NCI-H128 (cell line): ENCODE measurements at regions not wholly inside any gene's neighbourhood (a gene's known extent, or its start where the extent isn't known, plus 50 kb on each side); places are given as distances from the start of the nearest gene placed in this dataset.
"Not testable (repeated sequence)": the region's sequence is repeated elsewhere in the genome, so short reads cannot be mapped to it uniquely, and the experiment has no call there.

Experiments
- DNase-seq: peaks from one replicate; lab custom pipeline; 2025; ENCODE audit not compliant: unreplicated experiment; lab: John Stamatoyannopoulos, UW

- no peak for DNase-seq
Observed at GRCh38 chr3:170711786-170712185, 125.9 kb upstream of the SLC7A14 start.

DNA sequence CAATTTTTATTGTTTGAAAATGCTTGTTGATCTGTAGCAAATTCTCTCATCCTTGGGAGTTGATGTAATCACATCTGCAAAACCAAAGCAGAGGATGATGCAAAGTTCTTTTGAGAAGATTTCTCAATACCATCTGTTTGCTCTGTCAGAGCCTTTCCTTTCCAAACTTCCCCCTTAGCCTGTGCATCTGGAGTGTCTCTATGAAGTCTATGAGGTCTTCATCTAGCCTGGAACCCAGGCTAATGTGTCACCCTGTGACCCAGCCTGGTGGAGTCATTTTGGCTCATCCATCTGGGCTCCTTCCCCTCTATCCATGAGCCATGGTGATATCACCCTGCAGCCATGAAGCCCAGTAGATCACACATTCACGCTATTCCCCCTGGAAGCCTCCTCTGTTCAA is 123.2 kb upstream of the SLC7A14 start:
- DNase-seq = no peak

GRCh38 chr3:170707899-170708298 is 122.0 kb upstream of the SLC7A14 start:
- DNase-seq = no peak

DNA sequence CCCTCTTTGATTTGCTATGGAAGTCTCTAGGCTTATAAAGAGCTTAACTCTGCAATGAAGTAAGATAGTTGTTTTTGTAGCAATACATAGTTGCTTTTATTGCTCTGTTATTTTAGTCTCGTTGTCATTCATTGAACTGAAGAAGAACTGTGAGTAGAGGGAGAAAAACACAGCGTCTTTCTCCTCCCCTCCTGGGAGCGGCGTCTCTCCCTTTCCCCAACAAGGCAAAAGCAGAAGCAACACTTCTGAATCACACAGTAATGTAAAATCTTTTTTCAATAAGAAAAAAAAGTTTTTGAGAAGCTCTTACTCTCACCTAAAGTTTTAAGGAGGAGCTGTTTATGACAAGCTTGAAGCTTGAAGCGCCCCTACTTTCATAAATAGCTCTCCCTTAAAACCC is 119.3 kb upstream of the SLC7A14 start:
- no peak for DNase-seq

DNA sequence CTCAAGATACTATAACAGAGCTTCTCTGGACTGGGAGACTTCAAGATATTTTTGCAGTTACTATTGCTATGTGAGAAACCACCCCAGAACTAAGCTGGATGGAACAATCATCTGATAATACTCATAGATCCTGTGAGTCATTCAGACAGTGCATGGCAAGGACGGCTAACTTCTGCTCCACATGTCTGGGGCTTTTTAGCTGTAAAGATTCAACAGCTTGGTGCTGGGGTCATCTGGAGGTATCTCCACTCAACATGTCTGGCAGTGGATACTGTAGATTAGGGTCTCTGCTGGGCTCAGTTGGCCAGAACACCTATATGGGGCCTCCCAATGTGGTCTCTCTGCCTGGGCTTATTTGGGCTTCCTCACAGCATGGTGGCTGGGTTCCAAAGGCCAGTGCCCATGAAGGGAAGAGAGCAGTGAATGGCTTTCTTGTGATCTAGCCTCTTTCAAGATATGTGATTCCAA is 117.3 kb upstream of the SLC7A14 start:
- DNase-seq = no peak

DNA sequence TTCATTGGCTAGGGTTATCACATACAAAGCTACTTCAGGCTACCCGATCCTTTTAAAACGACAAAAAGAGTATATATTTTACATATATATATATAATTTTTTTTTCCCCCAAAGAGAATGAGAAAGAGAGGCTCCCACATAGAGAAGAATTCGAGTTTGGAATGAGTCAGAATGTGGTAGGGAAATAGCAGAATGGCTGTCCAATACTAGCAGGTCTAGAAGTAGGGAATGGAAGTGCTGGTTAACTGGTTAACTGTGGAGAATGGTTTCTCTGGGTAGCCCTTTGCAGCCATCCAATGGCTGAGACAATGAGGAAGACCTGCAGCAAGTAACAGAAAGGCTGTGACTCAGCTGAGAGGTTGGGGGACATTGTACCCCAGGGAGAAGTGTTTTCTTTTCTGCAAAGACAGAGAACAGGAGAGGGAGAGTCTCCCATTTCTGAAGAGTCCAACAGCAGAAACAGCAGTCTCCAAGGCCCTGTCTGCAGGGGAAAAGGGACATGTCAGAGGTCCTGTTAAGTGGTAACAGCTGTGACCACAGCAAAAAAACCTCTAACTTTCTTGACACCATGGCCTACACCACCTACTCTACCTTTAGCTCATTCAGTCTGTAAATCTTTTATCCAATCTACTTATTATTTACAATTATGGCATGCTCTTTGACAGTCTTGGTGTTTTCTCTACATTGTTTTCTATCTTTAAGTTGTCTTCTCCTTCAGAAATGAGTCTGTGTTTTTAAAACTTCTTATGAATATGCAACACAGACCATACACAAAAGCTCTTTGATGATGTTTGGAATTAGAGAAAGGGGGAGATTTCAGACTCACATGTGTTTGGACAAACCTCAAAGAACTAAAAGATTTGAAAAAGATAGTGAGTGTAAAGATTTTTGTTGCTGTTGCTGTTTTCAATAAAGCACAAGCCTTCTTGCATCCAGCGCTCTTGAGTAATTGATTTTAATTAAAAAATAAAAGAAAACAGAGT is 116.1 kb upstream of the SLC7A14 start:
- no peak for DNase-seq

GRCh38 chr3:170700054-170700404 is 114.2 kb upstream of the SLC7A14 start:
- no peak for DNase-seq

- no peak for DNase-seq
Observed at GRCh38 chr3:170699158-170700053, 113.5 kb upstream of the SLC7A14 start.

DNA sequence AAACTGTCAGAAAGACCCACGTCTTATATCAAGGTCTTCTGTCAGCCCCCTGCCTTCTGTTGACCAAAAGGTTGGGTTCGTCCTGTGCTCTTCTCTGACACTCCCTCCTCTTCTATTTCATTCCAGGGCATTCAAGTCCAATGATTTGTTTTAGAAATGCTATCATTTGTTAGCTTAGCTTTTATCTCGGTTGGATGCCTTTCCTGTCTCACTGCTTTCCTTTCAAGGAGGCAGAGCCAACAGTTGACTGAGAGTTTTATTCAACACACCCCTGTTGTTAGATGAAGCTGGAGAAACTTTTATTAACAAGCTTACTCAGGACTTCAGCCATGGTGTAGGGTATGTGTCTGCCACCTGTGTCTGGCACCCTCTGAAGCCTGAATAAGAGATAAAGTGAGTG is 112.0 kb upstream of the SLC7A14 start:
- DNase-seq = peak; percentile 37

DNA sequence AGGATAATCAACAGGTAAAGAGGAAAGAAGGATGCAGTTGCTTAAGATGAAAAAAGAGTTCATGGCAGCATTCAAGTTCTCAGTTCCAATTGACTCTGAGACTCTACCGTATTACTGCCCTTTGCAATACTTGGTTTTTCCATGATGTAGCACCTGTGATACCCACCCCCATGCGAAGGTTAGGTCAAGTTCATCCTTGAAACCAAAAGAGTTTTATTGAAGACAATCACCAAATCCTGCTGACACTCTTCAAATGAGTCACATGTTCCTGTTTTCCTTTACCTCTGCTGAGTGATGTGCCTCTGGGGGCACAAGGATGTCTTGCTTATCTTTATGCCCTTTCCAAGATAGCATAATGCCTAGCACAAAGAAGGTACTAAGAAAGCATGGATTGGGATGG is 111.3 kb upstream of the SLC7A14 start:
- DNase-seq = no peak

DNA sequence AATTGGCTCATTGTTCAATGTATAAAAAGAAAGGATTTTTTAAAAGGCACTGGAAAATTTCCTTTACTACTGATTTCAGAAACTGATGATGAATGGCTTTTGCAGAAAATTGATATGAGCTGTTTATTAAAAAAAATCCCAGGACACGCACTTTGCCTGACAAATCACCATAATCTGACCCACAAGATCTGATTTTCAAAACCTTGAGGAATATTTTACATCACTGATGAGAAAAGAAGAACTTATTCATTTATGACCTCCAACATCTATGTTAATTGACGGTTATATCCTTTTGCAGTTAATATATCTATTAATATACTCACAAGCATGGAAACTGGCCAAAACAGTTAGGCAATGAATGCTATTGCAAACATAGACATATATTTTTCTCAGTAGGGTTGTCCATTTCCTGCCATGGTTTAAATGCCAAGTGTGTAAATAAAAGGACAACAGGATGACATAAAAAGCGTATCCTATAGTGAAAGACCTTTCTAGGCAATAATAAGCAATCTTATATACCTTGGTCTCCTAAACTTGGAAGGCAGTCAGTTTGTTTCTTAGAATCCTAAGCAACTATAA is 109.7 kb upstream of the SLC7A14 start:
- no peak for DNase-seq

- DNase-seq = no peak
Observed at GRCh38 chr3:170692720-170693119, 106.8 kb upstream of the SLC7A14 start.

DNA sequence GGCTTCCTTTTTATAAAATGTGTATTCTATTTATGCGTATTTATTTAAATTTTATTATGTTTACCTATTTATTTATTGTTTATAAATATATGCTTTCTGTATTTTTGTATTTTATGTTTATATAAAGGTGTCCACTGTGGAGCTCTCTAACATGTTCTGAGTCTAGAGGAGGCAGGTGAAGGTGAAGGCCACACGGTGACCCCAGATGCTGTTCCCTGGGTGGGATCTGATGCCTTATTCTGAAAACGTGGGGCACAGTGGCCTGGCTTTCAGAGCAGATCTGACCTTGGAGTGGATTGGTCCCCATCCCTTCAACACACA is 104.7 kb upstream of the SLC7A14 start:
- DNase-seq = no peak

GRCh38 chr3:170689893-170690660 is 104.2 kb upstream of the SLC7A14 start:
- no peak for DNase-seq

DNA sequence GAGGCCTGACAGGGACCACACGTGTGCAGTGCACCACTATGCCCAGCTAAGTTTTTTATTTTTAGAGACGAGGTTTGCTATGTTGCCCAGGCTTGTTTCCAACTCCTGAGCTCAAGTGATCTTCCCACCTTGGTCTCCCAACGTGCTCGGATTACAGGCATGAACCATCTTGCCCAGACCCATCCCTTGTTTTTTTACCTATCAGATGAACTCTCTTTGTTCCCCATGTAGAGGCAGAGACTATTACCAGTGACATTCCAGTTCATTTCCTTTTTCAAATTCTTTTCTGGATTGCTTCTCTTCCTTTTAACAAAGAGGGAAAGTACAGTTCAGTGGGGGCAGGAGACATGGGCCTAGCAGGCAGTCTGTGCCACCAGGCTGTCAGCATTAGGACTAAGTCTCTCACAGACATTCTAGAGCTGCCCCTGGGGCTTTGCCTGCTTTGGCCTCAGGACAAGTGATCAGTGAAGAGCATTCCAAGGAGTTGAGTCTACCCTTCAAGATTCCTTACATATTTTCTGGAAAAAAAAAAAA is 103.5 kb upstream of the SLC7A14 start:
- DNase-seq = no peak

DNA sequence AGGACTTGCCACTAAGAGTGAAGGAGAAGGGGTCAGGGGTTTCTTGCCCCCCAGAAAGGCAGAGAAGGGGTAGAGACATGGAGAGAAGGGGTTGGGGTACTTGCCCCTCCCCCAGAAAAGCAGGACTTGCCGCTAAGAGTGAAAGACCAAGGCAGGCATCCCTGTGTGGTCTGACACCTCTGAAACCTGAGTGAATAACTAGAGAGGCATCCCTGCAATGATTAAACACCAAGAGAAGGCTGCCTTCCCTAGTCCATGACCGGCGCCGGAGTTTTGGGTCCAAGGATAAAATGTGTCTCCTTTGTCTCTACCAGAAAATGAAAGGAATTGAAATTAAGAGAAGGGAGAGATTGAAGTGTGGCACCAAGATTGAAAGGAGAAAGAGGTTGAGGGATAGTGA is 102.3 kb upstream of the SLC7A14 start:
- not testable (repeated sequence) for DNase-seq

DNA sequence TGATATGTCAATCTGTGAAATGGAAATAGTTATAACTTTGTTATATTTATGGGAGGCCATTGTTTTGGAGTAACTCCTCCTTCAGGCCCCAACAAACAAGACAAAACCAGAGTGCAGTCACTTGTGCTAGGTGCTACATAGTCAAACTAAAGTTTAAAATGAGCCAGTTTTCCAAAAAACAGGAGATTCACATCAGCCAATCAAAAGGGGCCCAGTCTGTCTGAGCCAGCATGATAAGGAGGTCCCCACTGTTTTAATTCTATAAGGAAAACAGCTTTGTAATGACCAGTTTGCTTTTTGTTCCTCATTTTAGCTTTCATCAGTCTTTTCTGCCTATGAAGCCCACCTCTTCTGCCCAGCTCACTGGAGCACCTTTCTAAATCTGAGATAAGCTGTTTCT is 94.7 kb upstream of the SLC7A14 start:
- no peak for DNase-seq

GRCh38 chr3:170679190-170679589 is 93.3 kb upstream of the SLC7A14 start:
- no peak for DNase-seq

GRCh38 chr3:170670504-170670903 is 84.6 kb upstream of the SLC7A14 start:
- DNase-seq = no peak

- not testable (repeated sequence) for DNase-seq
Observed at GRCh38 chr3:170662986-170663385, 77.1 kb upstream of the SLC7A14 start.

GRCh38 chr3:170660139-170660538 is 74.3 kb upstream of the SLC7A14 start:
- DNase-seq = no peak
